ENCODE measurements at regions not wholly inside any gene's neighbourhood (a gene's known extent, or its start where the extent isn't known, plus 50 kb on each side); places are given as distances from the start of the nearest gene placed in this dataset.

DNA sequence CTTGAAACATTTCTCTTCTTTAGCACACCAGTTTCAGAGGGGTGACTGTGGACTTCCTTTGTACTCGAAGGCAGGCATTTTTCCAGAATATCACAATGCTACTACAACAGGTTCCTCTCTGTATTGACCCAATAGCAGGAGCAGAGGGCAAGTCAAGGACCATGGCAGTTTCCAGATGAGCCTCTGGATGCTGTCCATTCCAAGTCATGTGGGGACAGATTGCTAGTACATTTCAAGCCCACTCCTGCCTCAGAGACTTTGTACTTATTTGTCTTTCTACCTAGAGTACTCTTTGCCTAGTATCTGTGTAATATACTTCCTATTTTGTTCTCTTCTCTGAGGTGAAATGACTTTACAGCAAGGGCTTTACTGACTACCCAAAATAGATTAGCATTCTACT is 373.9 kb downstream of the PIK3C3 start:
- TF ChIP-seq, protein P1, sequence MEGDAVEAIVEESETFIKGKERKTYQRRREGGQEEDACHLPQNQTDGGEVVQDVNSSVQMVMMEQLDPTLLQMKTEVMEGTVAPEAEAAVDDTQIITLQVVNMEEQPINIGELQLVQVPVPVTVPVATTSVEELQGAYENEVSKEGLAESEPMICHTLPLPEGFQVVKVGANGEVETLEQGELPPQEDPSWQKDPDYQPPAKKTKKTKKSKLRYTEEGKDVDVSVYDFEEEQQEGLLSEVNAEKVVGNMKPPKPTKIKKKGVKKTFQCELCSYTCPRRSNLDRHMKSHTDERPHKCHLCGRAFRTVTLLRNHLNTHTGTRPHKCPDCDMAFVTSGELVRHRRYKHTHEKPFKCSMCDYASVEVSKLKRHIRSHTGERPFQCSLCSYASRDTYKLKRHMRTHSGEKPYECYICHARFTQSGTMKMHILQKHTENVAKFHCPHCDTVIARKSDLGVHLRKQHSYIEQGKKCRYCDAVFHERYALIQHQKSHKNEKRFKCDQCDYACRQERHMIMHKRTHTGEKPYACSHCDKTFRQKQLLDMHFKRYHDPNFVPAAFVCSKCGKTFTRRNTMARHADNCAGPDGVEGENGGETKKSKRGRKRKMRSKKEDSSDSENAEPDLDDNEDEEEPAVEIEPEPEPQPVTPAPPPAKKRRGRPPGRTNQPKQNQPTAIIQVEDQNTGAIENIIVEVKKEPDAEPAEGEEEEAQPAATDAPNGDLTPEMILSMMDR (conservative IDR thresholded peaks at IDR 0.05; ENCODE audit: low read length) = no peak
- no peak for TF ChIP-seq EZH2phosphoT487 (IDR thresholded peaks at IDR 0.05; ENCODE audit: borderline replicate concordance)
